Kidney (tissue), 13 donors: ENCODE measurements at regions not wholly inside any gene's neighbourhood (a gene's known extent, or its start where the extent isn't known, plus 50 kb on each side); places are given as distances from the start of the nearest gene placed in this dataset.
A peak's percentile ranks its signal among the peaks of the same experiment; 100 is the strongest.

Source experiments
- DNase-seq, 5 donors: peaks; one replicate each; pipeline ENCODE4 v3.0.0-alpha.2; 2013 to 2020
- FAIRE-seq: peaks from 2 replicates; lab custom pipeline; 2012; peaks lifted over from hg19 to GRCh38; lab: Jason Lieb, UNC
- H3K27ac ChIP-seq, 2 donors: one replicate each; pipeline ENCODE4 v1.7.0; 2013; ENCODE audit warnings: low read depth in 2 of 2, low read length in 2 of 2, inconsistent platforms in 1 of 2
- H3K27me3 ChIP-seq: one replicate; pipeline ENCODE4 v1.7.1; 2013; ENCODE audit warnings: low read length, inconsistent platforms; ENCODE audit not compliant: control insufficient read depth, insufficient read depth
- H3K36me3 ChIP-seq, 3 donors: one replicate each; pipeline versions ENCODE4 v1.7.0 to v1.7.1; 2013; ENCODE audit warnings: low read length in 3 of 3, control low read depth in 1 of 3, inconsistent platforms in 1 of 3; ENCODE audit not compliant: insufficient read depth in 3 of 3, control insufficient read depth in 2 of 3
- H3K4me1 ChIP-seq, 3 donors: one replicate each; pipeline versions ENCODE4 v1.7.0 to v1.7.1; 2013; ENCODE audit warnings: low read length in 3 of 3, inconsistent platforms in 1 of 3, low read depth in 1 of 3; ENCODE audit not compliant: control insufficient read depth in 2 of 3, insufficient read depth in 2 of 3
- H3K4me3 ChIP-seq, 3 donors: one replicate each; pipeline versions ENCODE4 v1.7.0 to v1.8.1; 2013; ENCODE audit warnings: low read length in 3 of 3, control low read depth in 1 of 3, inconsistent platforms in 1 of 3
- H3K9ac ChIP-seq, 3 donors: one replicate each; pipeline versions ENCODE4 v1.7.0 to v1.7.1; 2013; ENCODE audit warnings: low read length in 3 of 3, control low read depth in 1 of 3, inconsistent platforms in 1 of 3
- H3K9me3 ChIP-seq, 3 donors: one replicate each; pipeline versions ENCODE4 v1.7.0 to v1.7.1; 2013; ENCODE audit warnings: low read length in 3 of 3, control low read depth in 1 of 3, inconsistent platforms in 1 of 3; ENCODE audit not compliant: control insufficient read depth in 2 of 3, insufficient read depth in 1 of 3
- intact Hi-C: fragments of 100-400 bp; cut with DNase I; formaldehyde crosslinking; loops from one replicate; pipeline ENCODE4 v1.11.1; 2022
- TF ChIP-seq, protein P1 (sequence below): IDR thresholded peaks from 3 replicates; pipeline ENCODE4 v1.5.1; 2012; ENCODE audit warnings: mild to moderate bottlenecking, moderate library complexity, borderline replicate concordance; ENCODE audit not compliant: insufficient read depth; ENCODE audit errors: extremely low read depth
- donor health status: control.
- donor health status: control.
- donor health status: control.
- donor health status: control.
- donor health status: control.
- donor health status: DM: yes; HTN: yes; CAD: no.
- donor health status: Normal renal cell carcinoma (clear cell type).

DNA sequence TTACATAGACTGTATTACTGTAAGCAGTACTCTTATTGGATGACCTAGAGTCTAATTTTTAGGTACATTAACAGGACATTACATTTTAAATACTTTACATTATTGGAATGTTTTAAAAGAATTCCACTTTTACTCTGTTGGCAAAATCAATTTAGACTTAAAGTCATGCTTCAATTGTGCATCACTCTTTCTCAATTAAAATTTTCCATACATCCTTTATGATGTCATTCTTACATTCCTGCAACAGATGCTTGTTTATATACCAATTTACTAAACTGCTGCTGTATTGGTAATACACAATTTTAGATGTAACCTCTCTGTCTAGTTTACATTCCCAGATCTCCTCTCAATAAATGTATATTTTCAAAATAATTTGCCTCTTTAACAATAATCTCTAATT lies 440.1 kb downstream of the ZEB2 start:
- H3K4me1 ChIP-seq: peaks cover 0 to 2% (median 0%) of the 10 kb centered on the region in 3 donors
- no peak overlapping the region for H3K4me3 ChIP-seq
- H3K36me3 ChIP-seq: no peaks in the 10 kb centered on the region
- FAIRE-seq (no peak), DNase-seq (no peak)
- intact Hi-C loops: no loop called here
- H3K9me3 ChIP-seq: no peaks in the 10 kb centered on the region
- no peak overlapping the region for H3K27ac ChIP-seq
- TF ChIP-seq, protein P1, sequence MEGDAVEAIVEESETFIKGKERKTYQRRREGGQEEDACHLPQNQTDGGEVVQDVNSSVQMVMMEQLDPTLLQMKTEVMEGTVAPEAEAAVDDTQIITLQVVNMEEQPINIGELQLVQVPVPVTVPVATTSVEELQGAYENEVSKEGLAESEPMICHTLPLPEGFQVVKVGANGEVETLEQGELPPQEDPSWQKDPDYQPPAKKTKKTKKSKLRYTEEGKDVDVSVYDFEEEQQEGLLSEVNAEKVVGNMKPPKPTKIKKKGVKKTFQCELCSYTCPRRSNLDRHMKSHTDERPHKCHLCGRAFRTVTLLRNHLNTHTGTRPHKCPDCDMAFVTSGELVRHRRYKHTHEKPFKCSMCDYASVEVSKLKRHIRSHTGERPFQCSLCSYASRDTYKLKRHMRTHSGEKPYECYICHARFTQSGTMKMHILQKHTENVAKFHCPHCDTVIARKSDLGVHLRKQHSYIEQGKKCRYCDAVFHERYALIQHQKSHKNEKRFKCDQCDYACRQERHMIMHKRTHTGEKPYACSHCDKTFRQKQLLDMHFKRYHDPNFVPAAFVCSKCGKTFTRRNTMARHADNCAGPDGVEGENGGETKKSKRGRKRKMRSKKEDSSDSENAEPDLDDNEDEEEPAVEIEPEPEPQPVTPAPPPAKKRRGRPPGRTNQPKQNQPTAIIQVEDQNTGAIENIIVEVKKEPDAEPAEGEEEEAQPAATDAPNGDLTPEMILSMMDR: no peak
- no peak overlapping the region for H3K9ac ChIP-seq
- no peaks in the 10 kb centered on the region for H3K27me3 ChIP-seq

DNA sequence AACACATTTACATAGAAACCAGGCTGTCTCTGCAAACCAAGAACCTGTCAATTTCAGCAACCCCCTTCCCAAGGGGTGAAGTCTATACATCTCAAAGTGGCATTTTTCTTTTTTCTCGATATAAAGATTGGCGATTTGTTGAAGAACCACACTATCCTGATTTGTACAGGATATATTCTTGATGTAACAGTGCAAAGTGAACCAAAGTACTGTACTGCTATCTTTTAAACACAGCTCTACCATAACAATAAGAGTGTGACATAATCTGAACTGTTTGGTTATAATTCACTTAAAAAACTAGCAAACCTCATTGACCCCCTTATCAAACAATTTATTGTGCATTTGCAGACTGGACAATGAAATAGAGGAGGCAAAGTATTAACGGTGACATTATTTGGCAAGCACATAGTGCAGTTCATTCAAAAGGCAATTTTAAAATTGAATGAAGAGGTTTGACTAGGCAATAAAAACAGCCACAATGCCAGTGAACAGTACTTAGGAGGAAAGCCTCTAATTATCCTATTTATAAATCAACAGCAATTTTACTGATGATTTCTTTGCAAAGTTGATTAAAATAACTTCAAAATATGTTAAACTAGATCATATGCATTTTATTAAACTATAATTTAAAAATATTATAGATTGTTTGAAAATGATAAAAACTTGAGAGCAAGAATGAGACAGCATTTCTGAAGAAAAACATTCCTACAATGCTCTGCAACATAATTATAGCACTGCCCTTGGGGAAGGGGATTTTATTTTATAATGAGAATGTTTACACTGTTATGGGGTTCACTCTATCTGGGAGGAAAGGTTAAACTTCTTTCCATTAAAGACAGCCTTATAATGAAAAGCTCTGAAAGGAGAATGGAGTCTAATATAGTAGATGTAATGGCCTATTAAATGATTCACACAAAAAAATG lies 440.9 kb downstream of the ZEB2 start:
- Histone ChIP-seq H3K27me3 (no peaks in the 10 kb centered on the region), H3K27ac (no peak overlapping the region), H3K4me3 (no peak overlapping the region), H3K4me1 (peaks cover 0 to 2% (median 0%) of the 10 kb centered on the region in 3 donors), H3K36me3 (no peaks in the 10 kb centered on the region), H3K9ac (no peak overlapping the region), H3K9me3 (no peaks in the 10 kb centered on the region)
- TF ChIP-seq, protein P1: no peak
- intact Hi-C loops: no loop called here
- peak in 2 of 5 donors; percentile 44 to 73 for DNase-seq
- FAIRE-seq: no peak

GRCh38 chr2:144078106-144078505 lies 441.8 kb downstream of the ZEB2 start:
- FAIRE-seq: no peak
- TF ChIP-seq, protein P1: no peak
- intact Hi-C loops: no loop called here

More at GRCh38 chr2:144078106-144078505, 441.8 kb downstream of the ZEB2 start:
- H3K9ac ChIP-seq: no peak overlapping the region
- peak in 3 of 5 donors; percentile 26 to 91 (median 64) for DNase-seq
- no peaks in the 10 kb centered on the region for H3K27me3 ChIP-seq
- H3K4me3 ChIP-seq: no peak overlapping the region
- H3K27ac ChIP-seq: no peak overlapping the region
- no peaks in the 10 kb centered on the region for H3K9me3 ChIP-seq
- no peaks in the 10 kb centered on the region for H3K36me3 ChIP-seq
- H3K4me1 ChIP-seq: peaks cover 0 to 2% (median 0%) of the 10 kb centered on the region in 3 donors
